GM20000 (cell line): ENCODE measurements at regions not wholly inside any gene's neighbourhood (a gene's known extent, or its start where the extent isn't known, plus 50 kb on each side); places are given as distances from the start of the nearest gene placed in this dataset.

ENCODE experiments used
- DNase-seq: peaks from one replicate; pipeline ENCODE4 v3.0.0; 2012; ENCODE audit warnings: low spot score
- TF ChIP-seq, protein P1 (sequence below): IDR thresholded peaks from 2 replicates; pipeline ENCODE4 v1.5.1; 2012; ENCODE audit warnings: mild to moderate bottlenecking, control low read depth; ENCODE audit errors: extremely low read depth, missing control alignments

GRCh38 chr6:147741389-147741788 lies 232.9 kb downstream of the SAMD5 start:
- DNase-seq, result no peak
- TF ChIP-seq, protein P1, sequence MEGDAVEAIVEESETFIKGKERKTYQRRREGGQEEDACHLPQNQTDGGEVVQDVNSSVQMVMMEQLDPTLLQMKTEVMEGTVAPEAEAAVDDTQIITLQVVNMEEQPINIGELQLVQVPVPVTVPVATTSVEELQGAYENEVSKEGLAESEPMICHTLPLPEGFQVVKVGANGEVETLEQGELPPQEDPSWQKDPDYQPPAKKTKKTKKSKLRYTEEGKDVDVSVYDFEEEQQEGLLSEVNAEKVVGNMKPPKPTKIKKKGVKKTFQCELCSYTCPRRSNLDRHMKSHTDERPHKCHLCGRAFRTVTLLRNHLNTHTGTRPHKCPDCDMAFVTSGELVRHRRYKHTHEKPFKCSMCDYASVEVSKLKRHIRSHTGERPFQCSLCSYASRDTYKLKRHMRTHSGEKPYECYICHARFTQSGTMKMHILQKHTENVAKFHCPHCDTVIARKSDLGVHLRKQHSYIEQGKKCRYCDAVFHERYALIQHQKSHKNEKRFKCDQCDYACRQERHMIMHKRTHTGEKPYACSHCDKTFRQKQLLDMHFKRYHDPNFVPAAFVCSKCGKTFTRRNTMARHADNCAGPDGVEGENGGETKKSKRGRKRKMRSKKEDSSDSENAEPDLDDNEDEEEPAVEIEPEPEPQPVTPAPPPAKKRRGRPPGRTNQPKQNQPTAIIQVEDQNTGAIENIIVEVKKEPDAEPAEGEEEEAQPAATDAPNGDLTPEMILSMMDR, result no peak

- DNase-seq, result no peak
- TF ChIP-seq, protein P1, result no peak
Measured at GRCh38 chr6:147742440-147742839, 233.9 kb downstream of the SAMD5 start.

- TF ChIP-seq, protein P1, result no peak
- DNase-seq, result no peak
Measured at GRCh38 chr6:147744012-147744411, 235.5 kb downstream of the SAMD5 start.

GRCh38 chr6:147749331-147749730 lies 240.8 kb downstream of the SAMD5 start:
- TF ChIP-seq, protein P1, result no peak
- no peak for DNase-seq

DNA sequence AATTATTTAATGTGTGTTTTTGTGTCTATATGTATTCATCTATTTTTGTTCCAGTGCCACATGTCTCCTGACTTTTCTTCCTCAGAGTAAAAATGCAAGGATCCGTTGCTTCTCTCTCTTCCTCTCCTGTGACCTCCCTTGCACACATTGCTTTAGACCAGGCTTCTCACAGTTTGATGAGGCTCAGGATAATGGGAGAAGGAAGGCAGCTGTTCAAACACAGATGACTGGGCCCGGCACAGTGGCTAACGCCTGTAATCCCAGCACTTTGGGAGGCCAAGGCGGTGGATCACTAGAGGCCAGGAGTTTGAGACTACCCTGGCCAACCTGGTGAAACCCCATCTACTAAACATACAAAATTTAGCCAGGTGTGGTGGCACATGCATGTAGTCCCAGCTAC lies 241.9 kb downstream of the SAMD5 start:
- TF ChIP-seq, protein P1, result no peak
- no peak for DNase-seq

DNA sequence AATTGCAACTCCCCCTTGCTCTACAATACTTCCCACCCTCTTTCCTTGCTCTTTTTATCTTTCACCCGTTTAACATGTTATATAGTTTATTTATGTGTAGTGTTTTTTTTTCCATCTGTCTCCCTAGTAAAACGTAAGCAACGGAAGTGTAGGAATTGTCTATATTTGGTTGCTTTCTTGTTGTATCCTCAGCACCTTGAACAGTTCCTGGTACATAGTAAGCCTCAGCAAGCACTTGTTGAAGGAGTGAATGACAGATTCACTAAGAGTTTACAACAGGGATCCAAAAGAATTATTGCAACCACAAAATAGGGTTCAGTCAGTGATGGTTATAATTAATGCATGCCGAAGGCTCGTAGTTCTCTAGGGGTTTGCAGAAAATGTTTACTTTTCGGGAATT lies 242.7 kb downstream of the SAMD5 start:
- TF ChIP-seq, protein P1, result no peak
- DNase-seq, result no peak

- TF ChIP-seq, protein P1, result no peak
- DNase-seq, result no peak
Measured at GRCh38 chr6:147752689-147753403, 244.4 kb downstream of the SAMD5 start.
